Suprapubic skin (tissue), 4 donors: ENCODE measurements at regions not wholly inside any gene's neighbourhood (a gene's known extent, or its start where the extent isn't known, plus 50 kb on each side); places are given as distances from the start of the nearest gene placed in this dataset.
"Not testable (repeated sequence)": the region's sequence is repeated elsewhere in the genome, so short reads cannot be mapped to it uniquely, and the experiment has no call there.

ENCODE experiments used
- POLR2A ChIP-seq, 2 donors: fragments of 450-650 bp; IDR thresholded peaks; one replicate each; pipeline ENCODE4 v1.6.1; 2017; ENCODE audit warnings: antibody characterized with exemption in 2 of 2, mild to moderate bottlenecking in 2 of 2, moderate library complexity in 2 of 2
- POLR2AphosphoS5 ChIP-seq, 3 donors: sonication (generic); formaldehyde crosslinking; IDR thresholded peaks; one replicate each; pipeline ENCODE4 v1.6.1; 2017; ENCODE audit warnings: antibody characterized with exemption in 3 of 3

DNA sequence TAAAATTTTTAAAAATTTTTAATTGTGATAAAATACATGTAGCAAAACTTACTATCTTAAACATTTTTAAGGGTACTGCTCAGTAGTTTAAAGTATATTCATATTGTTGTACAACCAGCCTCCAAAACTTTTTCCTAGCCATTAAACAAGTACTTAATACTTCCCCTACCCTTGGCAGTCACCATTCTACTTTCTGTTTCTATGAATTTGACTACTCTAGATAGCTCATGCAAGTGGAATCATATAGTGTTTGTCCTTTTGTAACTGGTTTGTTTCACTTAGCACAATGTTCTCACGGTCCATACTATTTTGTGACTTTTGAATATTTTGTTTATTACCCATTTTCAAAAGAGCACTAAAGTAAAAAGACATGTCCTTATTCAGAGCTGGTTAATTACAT lies 52.8 kb upstream of the ERV3-1 start:
- TF ChIP-seq POLR2AphosphoS5, POLR2A (IDR thresholded peaks at IDR 0.05): not testable (repeated sequence)
